ENCODE measurements at regions not wholly inside any gene's neighbourhood (a gene's known extent, or its start where the extent isn't known, plus 50 kb on each side); places are given as distances from the start of the nearest gene placed in this dataset.
"Not testable (repeated sequence)": the region's sequence is repeated elsewhere in the genome, so short reads cannot be mapped to it uniquely, and the experiment has no call there.

- POLR2A ChIA-PET: interaction anchor here (1.0 kb wide), 1 partner anchor 10 kb away, joined by 5 read pairs; no protein-coding TSS in a partner anchor
- CTCF ChIA-PET: interaction anchor here (0.6 kb wide), 1 partner anchor 9 kb away, joined by 3 read pairs; no protein-coding TSS in a partner anchor
- Mint-ChIP-seq H3K27me3 (peaks cover 5% of the 10 kb centered on the region), H3K27ac (no peak overlapping the region), H3K36me3 (ENCODE audit: low read depth) (peaks cover 32% of the 10 kb centered on the region), H3K4me1 (peaks cover 50% of the 10 kb centered on the region), H3K9me3 (peaks cover 19% of the 10 kb centered on the region), H3K4me3 (no peak overlapping the region)
- no peak for DNase-seq
Measured at GRCh38 chr7:121540138-121540537, 144.0 kb upstream of the FAM3C start.

- Mint-ChIP-seq H3K27ac (no peak overlapping the region), H3K4me3 (no peak overlapping the region)
- CTCF ChIA-PET: interaction anchor here (1.3 kb wide), 1 partner anchor 10 kb away, joined by 3 read pairs; no protein-coding TSS in a partner anchor
Measured at GRCh38 chr7:121537031-121537430, 140.9 kb upstream of the FAM3C start.

DNA sequence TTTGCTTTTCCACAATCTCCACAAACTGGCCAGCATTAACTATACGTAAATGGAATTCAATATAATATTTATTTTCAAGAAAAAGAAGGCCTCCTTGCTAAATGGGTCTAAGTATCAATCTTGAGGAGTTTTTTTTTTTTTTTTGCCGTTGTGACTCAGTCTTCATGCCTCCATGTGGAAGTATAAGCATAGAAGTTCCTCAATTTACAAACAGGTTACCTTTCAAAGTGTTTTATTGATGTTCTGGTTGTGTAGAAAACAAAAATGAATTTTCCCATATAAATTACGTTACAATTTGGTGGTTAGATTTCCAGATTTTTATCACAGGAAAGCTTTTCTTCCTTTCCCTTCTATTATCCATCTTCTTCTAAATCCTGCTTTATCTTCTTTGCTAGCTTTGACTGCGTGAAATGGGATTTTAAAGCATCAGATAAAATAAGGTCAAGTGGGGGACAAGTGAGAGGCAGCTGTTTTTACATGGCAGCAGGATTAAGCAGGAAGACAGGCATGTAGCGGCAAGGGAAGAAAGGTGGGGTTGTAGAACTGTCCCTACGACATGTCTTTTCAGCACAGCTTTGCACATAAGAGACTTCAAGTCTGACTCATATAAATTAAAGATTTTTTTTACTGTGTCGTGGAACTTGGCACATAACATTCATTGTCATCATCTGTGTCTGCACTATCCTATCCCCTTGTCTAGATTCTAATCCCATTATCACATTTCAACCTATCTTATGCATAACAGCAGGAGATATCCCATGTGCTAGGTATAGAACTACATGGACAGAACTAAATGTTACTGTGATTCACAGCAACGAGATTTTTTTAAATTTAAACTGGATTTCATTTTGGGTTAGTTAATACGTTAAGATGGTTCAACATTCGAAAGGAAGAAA is 135.3 kb upstream of the FAM3C start:
- peak overlapping the region; percentile 93 for H3K27ac Mint-ChIP-seq
- CTCF ChIA-PET: interaction anchor here (0.7 to 3.1 kb wide), 8 partner anchors 8 to 164 kb away, joined by 3 to 32 read pairs (median 8); partner anchors contain the start of gene FAM3C
- POLR2A ChIA-PET: interaction anchor here (1.2 to 3.3 kb wide), 10 partner anchors 9 to 570 kb away, joined by 3 to 60 read pairs (median 6); partner anchors contain the start of gene FAM3C
- H3K27me3 Mint-ChIP-seq: no peaks in the 10 kb centered on the region
- no peak for DNase-seq
- peaks cover 22% of the 10 kb centered on the region for H3K36me3 Mint-ChIP-seq (ENCODE audit: low read depth)
- peak overlapping the region; percentile 31 for H3K4me3 Mint-ChIP-seq
- H3K4me1 Mint-ChIP-seq: peaks cover 46% of the 10 kb centered on the region
- peaks cover 5% of the 10 kb centered on the region for H3K9me3 Mint-ChIP-seq

More at GRCh38 chr7:121537031-121537430, 140.9 kb upstream of the FAM3C start:
- POLR2A ChIA-PET: interaction anchor here (1.6 kb wide), 1 partner anchor 141 kb away, joined by 7 read pairs; the partner anchor contains the start of gene FAM3C
- H3K36me3 Mint-ChIP-seq (ENCODE audit: low read depth): peaks cover 30% of the 10 kb centered on the region
- H3K4me1 Mint-ChIP-seq: peaks cover 36% of the 10 kb centered on the region
- H3K9me3 Mint-ChIP-seq: peaks cover 17% of the 10 kb centered on the region
- H3K27me3 Mint-ChIP-seq: peaks cover 5% of the 10 kb centered on the region
- DNase-seq: no peak

GRCh38 chr7:121530227-121531174 is 134.4 kb upstream of the FAM3C start:
- H3K27ac Mint-ChIP-seq: peak overlapping the region; percentile 93
- no peaks in the 10 kb centered on the region for H3K27me3 Mint-ChIP-seq
- ChIA-PET CTCF (interaction anchor here (0.5 to 3.1 kb wide), 10 partner anchors 11 to 270 kb away, joined by 3 to 32 read pairs (median 6); partner anchors contain the start of gene FAM3C), POLR2A (interaction anchor here (0.8 to 3.3 kb wide), 16 partner anchors 8 to 579 kb away, joined by 3 to 60 read pairs (median 5); partner anchors contain the start of genes FAM3C and ING3)
- H3K4me3 Mint-ChIP-seq: peak overlapping the region; percentile 31
- H3K4me1 Mint-ChIP-seq: peaks cover 47% of the 10 kb centered on the region
- peaks cover 22% of the 10 kb centered on the region for H3K36me3 Mint-ChIP-seq (ENCODE audit: low read depth)
- peaks cover 5% of the 10 kb centered on the region for H3K9me3 Mint-ChIP-seq
- DNase-seq: peak; percentile 83

DNA sequence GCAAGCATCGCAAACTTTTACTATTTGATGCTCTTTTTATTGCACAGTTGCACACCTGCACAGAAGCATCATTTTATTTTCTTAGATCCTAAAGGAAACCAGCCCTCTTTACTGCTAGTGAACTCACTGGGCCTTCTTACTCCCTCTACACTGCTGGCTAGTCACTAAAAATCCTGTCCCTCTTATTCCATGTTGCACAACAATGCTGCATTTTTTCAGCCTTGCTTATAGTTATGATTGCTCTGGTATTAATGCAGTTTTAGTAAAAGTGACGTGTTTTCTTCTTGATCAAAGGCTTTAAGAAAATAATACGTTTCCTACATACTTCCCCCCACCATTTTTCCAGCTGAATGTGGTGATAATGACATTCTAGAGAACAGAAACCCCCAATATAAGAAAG is 132.9 kb upstream of the FAM3C start:
- Mint-ChIP-seq H3K9me3 (peaks cover 2% of the 10 kb centered on the region), H3K4me1 (peaks cover 46% of the 10 kb centered on the region), H3K36me3 (ENCODE audit: low read depth) (peaks cover 17% of the 10 kb centered on the region), H3K27me3 (no peaks in the 10 kb centered on the region), H3K27ac (peak overlapping the region; percentile 93), H3K4me3 (no peak overlapping the region)
- POLR2A ChIA-PET: interaction anchor here (3.2 to 3.3 kb wide), 2 partner anchors 15 to 133 kb away, joined by 33 to 60 read pairs; partner anchors contain the start of gene FAM3C
- CTCF ChIA-PET: interaction anchor here (2.0 to 3.1 kb wide), 2 partner anchors 15 to 91 kb away, joined by 10 to 32 read pairs; no protein-coding TSS in a partner anchor
- DNase-seq: no peak

- CTCF ChIA-PET; H3K4me3 Mint-ChIP-seq; H3K27me3 Mint-ChIP-seq; H3K27ac Mint-ChIP-seq; DNase-seq; H3K36me3 Mint-ChIP-seq (ENCODE audit: low read depth); H3K9me3 Mint-ChIP-seq: not testable (repeated sequence)
- peaks cover 45% of the 10 kb centered on the region for H3K4me1 Mint-ChIP-seq
- POLR2A ChIA-PET: interaction anchor here (1.5 kb wide), 1 partner anchor 18 kb away, joined by 7 read pairs; no protein-coding TSS in a partner anchor
Measured at GRCh38 chr7:121526210-121526609, 130.1 kb upstream of the FAM3C start.

DNA sequence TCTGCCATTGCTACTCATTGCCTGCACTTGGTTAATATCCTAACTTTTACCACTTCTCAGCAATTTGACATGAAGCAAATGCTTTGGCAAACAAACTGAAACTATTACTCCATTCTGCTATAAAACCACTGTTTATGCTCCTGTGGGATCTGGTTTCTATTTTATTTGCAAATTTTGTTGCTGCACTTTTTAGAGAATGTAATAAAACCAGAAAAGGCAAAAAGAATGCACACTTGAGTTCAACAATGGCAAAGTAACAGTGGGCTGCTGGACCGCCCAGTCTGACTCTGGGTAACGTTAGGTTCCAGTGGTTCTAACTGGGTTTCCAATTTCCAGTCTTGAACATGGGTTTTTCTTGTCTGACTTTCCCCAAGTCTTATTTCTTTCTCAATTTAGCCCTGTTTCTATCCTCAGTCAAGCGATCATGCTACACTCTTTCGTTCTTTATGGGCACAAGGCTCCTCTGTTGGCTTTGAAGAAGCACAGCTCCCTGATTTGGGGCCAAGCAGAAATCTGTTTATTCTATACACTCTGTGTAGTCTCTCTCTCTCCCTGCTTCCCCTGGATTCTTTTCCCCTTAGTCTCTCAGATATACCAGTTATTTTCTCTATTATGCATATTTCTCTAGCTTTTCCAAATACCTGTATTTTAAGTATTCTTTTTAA is 129.2 kb upstream of the FAM3C start:
- Mint-ChIP-seq H3K27ac (no peak overlapping the region), H3K9me3 (no peaks in the 10 kb centered on the region), H3K27me3 (no peaks in the 10 kb centered on the region), H3K4me1 (peaks cover 45% of the 10 kb centered on the region), H3K4me3 (no peak overlapping the region), H3K36me3 (ENCODE audit: low read depth) (peaks cover 8% of the 10 kb centered on the region)
- no peak for DNase-seq
- POLR2A ChIA-PET: interaction anchor here (0.6 kb wide), 1 partner anchor 172 kb away, joined by 3 read pairs; no protein-coding TSS in a partner anchor
- CTCF ChIA-PET: no interaction called here

- no peaks in the 10 kb centered on the region for H3K27me3 Mint-ChIP-seq
Measured at GRCh38 chr7:121521711-121522400, 125.7 kb upstream of the FAM3C start.

GRCh38 chr7:121520911-121521310 is 124.8 kb upstream of the FAM3C start:
- no peak overlapping the region for H3K4me3 Mint-ChIP-seq
- ChIA-PET CTCF (no interaction called here), POLR2A (no interaction called here)
- H3K27me3 Mint-ChIP-seq: no peaks in the 10 kb centered on the region
- peaks cover 31% of the 10 kb centered on the region for H3K4me1 Mint-ChIP-seq
- no peak for DNase-seq
- no peak overlapping the region for H3K27ac Mint-ChIP-seq
- peaks cover 3% of the 10 kb centered on the region for H3K36me3 Mint-ChIP-seq (ENCODE audit: low read depth)
- peaks cover 4% of the 10 kb centered on the region for H3K9me3 Mint-ChIP-seq

More at GRCh38 chr7:121521711-121522400, 125.7 kb upstream of the FAM3C start:
- H3K4me1 Mint-ChIP-seq: peaks cover 31% of the 10 kb centered on the region
- peak overlapping the region; percentile 8 for H3K27ac Mint-ChIP-seq
- CTCF ChIA-PET: no interaction called here
- no peak overlapping the region for H3K4me3 Mint-ChIP-seq
- peaks cover 4% of the 10 kb centered on the region for H3K9me3 Mint-ChIP-seq
- H3K36me3 Mint-ChIP-seq (ENCODE audit: low read depth): peaks cover 3% of the 10 kb centered on the region
- DNase-seq: no peak
- POLR2A ChIA-PET: interaction anchor here (1.2 kb wide), 1 partner anchor 8 kb away, joined by 4 read pairs; no protein-coding TSS in a partner anchor

- no peaks in the 10 kb centered on the region for H3K27me3 Mint-ChIP-seq
- POLR2A ChIA-PET: interaction anchor here (1.0 to 1.6 kb wide), 2 partner anchors 11 to 24 kb away, joined by 3 to 5 read pairs; no protein-coding TSS in a partner anchor
- no peak for DNase-seq
- no peak overlapping the region for H3K27ac Mint-ChIP-seq
- H3K4me1 Mint-ChIP-seq: peaks cover 29% of the 10 kb centered on the region
- CTCF ChIA-PET: interaction anchor here (0.5 to 1.1 kb wide), 3 partner anchors 24 to 806 kb away, joined by 3 read pairs; no protein-coding TSS in a partner anchor
- peaks cover 4% of the 10 kb centered on the region for H3K9me3 Mint-ChIP-seq
- H3K36me3 Mint-ChIP-seq (ENCODE audit: low read depth): peaks cover 3% of the 10 kb centered on the region
- H3K4me3 Mint-ChIP-seq: no peak overlapping the region
Measured at GRCh38 chr7:121519548-121520521, 123.7 kb upstream of the FAM3C start.
